GM12878 (cell line): ENCODE measurements at regions not wholly inside any gene's neighbourhood (a gene's known extent, or its start where the extent isn't known, plus 50 kb on each side); places are given as distances from the start of the nearest gene placed in this dataset.

Experiments used
- CTCF ChIP-seq, 3 experiments: IDR thresholded peaks in 2 of 3; conservative IDR thresholded peaks in 1 of 3; 2 replicates each; pipeline ENCODE4 v1.5.1; 2011; ENCODE audit warnings: low read depth in 3 of 3, low read length in 3 of 3, mild to moderate bottlenecking in 3 of 3, control low read depth in 2 of 3, moderate library complexity in 2 of 3, inconsistent platforms in 1 of 3, mixed read lengths in 1 of 3; ENCODE audit not compliant: control insufficient read depth in 2 of 3, insufficient read depth in 1 of 3; ENCODE audit errors: extremely low read depth in 1 of 3
- DPF2 ChIP-seq: fragments of 450-650 bp; IDR thresholded peaks from 2 replicates; pipeline ENCODE4 v1.6.1; 2017; ENCODE audit warnings: mild to moderate bottlenecking
- POLR2A ChIP-seq: IDR thresholded peaks from 2 replicates; pipeline ENCODE4 v1.6.1; 2011; ENCODE audit warnings: low read depth, mild to moderate bottlenecking, low read length
- POLR2AphosphoS2 ChIP-seq: IDR thresholded peaks from 2 replicates; pipeline ENCODE4 v1.6.1; 2011; ENCODE audit warnings: low read depth, mild to moderate bottlenecking, low read length, improper control_type of control experiment, moderate library complexity
- RAD51 ChIP-seq: fragments of 450-650 bp; IDR thresholded peaks from 2 replicates; pipeline ENCODE4 v1.6.1; 2016; ENCODE audit warnings: moderate library complexity, mild to moderate bottlenecking, inconsistent platforms
- SUZ12 ChIP-seq: fragments of 200-600 bp; sonication (generic); IDR thresholded peaks from one replicate; pipeline ENCODE4 v1.6.1; 2018; ENCODE audit warnings: antibody characterized with exemption, mild to moderate bottlenecking; ENCODE audit not compliant: unreplicated experiment
- TAF1 ChIP-seq: IDR thresholded peaks from 2 replicates; pipeline ENCODE4 v1.6.1; 2011; ENCODE audit warnings: mild to moderate bottlenecking, low read depth, low read length, borderline replicate concordance
- TBL1XR1 ChIP-seq: IDR thresholded peaks from 2 replicates; pipeline ENCODE4 v1.6.1; 2012; ENCODE audit warnings: low read depth, low read length, improper control_type of control experiment
- ZNF207 ChIP-seq: fragments of 450-650 bp; IDR thresholded peaks from 2 replicates; pipeline ENCODE4 v1.6.1; 2014; ENCODE audit warnings: antibody characterized with exemption, mild to moderate bottlenecking, borderline replicate concordance

DNA sequence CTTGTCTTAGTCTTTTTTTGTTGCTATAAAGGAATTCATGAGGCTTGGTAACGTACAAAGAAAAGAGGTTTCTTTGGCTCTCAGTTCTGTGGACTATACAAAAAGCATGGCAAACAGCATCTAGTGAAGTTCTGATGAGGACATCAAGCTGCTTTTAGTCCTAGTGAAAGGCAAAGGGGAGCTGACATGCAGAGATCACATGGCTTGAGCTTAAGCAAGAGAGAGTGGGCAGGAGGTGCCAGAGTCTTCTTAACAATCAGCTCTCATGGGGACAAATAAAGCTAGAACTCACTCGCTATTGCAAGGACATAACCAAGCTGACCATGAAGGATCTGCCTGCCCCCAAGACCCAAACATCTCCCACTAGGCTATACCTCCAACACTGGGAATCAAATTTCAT is 1063.1 kb downstream of the PCDH7 start:
- TF ChIP-seq TAF1 (no peak), CTCF (IDR thresholded peaks at IDR 0.05 in 2 of 3, conservative IDR thresholded peaks at IDR 0.05 in 1 of 3; ENCODE audit: control insufficient read depth in 2 of 3, extremely low read depth in 1 of 3, insufficient read depth in 1 of 3, low read depth in 3 of 3, low read length in 3 of 3) (no peak), POLR2AphosphoS2 (no peak), RAD51 (no peak), SUZ12 (no peak), POLR2A (no peak), TBL1XR1 (no peak), ZNF207 (no peak), DPF2 (no peak)
